Kidney epithelial cell (primary cell): ENCODE measurements at regions not wholly inside any gene's neighbourhood (a gene's known extent, or its start where the extent isn't known, plus 50 kb on each side); places are given as distances from the start of the nearest gene placed in this dataset.

Source experiments
- DNase-seq: peaks from one replicate; pipeline ENCODE4 v3.0.0-alpha.2; 2010; ENCODE audit warnings: low read depth
- H3K27me3 ChIP-seq: 2 replicates; pipeline ENCODE4 v1.6.0; 2011; ENCODE audit warnings: low read length; ENCODE audit not compliant: control insufficient read depth, insufficient read depth
- H3K36me3 ChIP-seq: 2 replicates; pipeline ENCODE4 v1.5.1; 2011; ENCODE audit warnings: low read length; ENCODE audit not compliant: control insufficient read depth, insufficient read depth
- H3K4me3 ChIP-seq: 2 replicates; pipeline ENCODE4 v1.5.1; 2011; ENCODE audit warnings: low read depth, mild to moderate bottlenecking, control low read depth, low read length
- TF ChIP-seq, protein P1 (sequence below): IDR thresholded peaks from 2 replicates; pipeline ENCODE4 v1.5.1; 2011; ENCODE audit warnings: mild to moderate bottlenecking, moderate library complexity, low read length, control low read depth, inconsistent platforms; ENCODE audit not compliant: insufficient read depth, poor library complexity, severe bottlenecking

DNA sequence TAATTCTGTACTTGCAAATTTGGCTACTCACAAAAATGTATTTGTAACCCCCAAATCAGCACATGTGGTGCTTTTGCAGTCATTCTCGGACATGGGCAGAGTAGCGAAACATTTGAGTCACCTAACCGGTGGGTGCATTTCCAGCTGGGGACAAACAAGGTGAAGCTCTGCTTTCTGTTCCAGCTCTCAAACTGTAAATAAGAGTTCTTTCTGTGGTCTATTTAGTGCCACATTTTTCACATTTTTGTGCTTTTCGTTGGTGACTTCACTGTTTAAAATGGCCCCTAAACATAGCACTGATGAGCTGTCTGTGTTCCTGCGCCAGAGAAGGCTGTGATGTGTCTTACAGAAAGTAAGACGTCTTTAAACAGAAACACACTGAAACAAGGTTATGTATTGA, 244.5 kb downstream of the CDC5L start:
- no peaks in the 10 kb centered on the region for H3K27me3 ChIP-seq
- TF ChIP-seq, protein P1, sequence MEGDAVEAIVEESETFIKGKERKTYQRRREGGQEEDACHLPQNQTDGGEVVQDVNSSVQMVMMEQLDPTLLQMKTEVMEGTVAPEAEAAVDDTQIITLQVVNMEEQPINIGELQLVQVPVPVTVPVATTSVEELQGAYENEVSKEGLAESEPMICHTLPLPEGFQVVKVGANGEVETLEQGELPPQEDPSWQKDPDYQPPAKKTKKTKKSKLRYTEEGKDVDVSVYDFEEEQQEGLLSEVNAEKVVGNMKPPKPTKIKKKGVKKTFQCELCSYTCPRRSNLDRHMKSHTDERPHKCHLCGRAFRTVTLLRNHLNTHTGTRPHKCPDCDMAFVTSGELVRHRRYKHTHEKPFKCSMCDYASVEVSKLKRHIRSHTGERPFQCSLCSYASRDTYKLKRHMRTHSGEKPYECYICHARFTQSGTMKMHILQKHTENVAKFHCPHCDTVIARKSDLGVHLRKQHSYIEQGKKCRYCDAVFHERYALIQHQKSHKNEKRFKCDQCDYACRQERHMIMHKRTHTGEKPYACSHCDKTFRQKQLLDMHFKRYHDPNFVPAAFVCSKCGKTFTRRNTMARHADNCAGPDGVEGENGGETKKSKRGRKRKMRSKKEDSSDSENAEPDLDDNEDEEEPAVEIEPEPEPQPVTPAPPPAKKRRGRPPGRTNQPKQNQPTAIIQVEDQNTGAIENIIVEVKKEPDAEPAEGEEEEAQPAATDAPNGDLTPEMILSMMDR: no peak
- H3K4me3 ChIP-seq: no peak overlapping the region
- DNase-seq: no peak
- no peaks in the 10 kb centered on the region for H3K36me3 ChIP-seq

DNA sequence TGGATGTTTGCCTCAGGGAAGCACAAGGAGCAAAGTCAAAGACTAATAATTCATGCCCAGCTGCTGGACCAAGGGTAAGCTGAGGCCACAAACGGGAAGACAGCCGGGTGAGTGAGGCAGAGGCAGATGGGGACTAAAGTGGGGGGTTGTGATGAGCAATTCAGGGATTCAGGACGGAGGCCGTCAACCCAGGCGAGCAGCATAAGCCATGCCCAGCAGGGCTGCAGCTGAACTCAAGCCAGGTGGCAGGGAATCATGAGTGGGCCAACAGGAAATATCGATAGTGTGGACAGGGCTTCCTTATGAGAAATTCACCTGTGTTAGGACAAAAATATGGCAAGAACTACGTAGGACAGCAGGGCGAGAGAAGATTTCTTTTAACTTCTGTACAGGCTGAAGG, 246.8 kb downstream of the CDC5L start:
- Histone ChIP-seq H3K27me3 (no peaks in the 10 kb centered on the region), H3K4me3 (no peak overlapping the region), H3K36me3 (no peaks in the 10 kb centered on the region)
- TF ChIP-seq, protein P1: no peak
- DNase-seq: no peak

DNA sequence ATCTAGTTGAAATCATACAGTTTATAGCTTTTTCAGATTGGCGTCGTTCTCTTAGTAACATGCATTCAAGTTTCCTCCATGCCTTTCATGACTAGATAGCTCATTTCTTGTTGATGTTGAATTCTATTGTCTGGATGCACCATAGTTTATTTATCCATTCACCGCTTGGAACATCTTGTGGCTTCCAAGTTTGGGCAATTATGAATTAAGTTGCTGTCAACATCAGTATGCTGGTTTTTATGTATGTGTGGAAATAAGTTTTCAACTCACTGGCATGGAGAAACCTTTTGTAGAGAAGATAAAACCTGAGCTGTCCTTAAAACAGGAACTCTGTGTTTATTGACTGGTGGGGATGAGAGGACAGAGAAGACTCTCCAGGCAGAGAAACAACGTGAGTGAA, 248.0 kb downstream of the CDC5L start:
- Histone ChIP-seq H3K36me3 (no peaks in the 10 kb centered on the region), H3K27me3 (no peaks in the 10 kb centered on the region), H3K4me3 (no peak overlapping the region)
- no peak for DNase-seq
- TF ChIP-seq, protein P1: no peak

DNA sequence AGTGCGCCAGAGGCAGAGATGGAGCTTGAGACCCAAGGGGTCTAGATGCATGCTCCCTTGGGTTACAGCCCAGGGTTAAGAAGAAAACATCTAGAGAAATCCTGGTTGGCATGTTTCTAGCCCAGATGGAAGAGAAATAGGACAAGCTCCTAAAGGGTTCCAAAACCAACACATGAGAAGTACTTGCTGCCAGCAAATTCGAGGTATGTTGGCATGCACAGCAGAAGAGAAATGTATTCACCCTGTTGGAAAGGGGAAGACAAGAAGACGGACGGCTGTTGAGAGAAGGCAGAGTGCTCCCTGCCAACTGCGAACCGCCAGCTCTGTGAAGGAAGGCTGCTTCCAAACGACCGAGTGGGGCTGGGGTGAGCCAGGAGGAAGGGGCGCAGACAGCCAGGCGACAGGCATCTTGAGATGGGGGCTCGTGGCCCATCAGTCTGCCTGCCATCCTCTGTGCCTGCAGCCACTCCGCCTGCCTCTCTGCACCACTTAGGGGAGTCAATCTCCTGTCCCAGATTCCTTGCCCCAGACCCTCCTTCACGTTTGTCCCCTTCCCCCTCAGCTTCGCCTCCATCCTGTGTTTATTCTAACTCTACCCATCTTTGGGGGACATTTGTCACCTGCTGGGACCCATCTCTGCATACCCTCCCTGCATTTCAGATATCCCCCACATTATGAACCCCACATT, 249.2 kb downstream of the CDC5L start:
- H3K27me3 ChIP-seq: no peaks in the 10 kb centered on the region
- no peak for DNase-seq
- TF ChIP-seq, protein P1: no peak

DNA sequence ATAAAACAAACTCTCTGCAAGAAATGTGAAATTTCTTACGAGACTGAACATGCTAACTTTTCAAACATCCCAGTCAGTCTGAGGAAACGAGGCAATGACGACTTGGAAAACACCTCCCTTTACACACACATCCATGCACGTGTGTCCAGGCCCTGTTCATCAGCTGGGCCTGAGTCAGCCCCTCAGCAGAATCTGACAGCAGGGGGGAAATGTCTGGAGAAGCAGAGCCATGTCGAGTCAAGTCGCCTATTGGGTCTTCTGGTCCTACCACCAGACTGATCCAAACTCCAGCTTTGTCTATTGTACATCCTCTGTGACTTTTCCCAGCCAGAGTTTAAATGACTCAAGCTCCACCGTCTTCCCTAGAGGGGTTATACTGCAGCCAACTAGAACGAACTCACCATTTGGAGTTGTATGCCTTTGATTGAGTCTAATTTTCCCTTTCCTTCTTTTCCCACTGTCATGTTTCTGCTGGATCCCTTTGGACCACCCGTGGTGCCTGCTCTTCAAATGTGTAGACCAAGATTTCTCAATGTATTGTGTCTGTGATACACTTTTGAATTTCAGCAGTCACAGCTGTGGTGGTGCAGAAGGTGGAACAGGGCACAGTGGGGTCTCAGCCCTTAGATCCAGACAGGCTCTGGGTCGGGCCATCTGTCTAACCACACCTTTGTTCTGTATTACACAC, 254.0 kb downstream of the CDC5L start:
- Histone ChIP-seq H3K36me3 (no peaks in the 10 kb centered on the region), H3K27me3 (no peaks in the 10 kb centered on the region), H3K4me3 (no peak overlapping the region)
- no peak for DNase-seq
- TF ChIP-seq, protein P1: no peak

More for the DNA sequence above, 249.2 kb downstream of the CDC5L start:
- no peak overlapping the region for H3K4me3 ChIP-seq
- no peaks in the 10 kb centered on the region for H3K36me3 ChIP-seq

DNA sequence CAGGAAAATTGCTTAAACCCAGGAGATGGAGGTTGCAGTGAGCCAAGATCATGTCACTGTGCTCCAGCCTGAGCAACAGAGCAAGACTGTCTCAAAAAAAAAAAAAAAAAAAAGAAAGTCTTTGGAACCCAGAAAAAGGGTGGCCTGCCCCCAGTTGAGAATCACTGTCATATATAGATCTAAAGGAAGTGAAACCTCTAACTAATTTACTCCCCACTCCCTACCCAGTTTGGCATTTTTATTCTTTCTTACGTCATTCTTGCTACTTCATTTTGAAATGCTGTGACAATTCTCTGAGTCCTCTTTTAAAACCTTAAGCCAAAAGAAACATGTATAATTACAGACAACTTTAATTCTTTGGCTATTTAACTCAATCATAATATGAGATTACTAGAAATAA, 254.8 kb downstream of the CDC5L start:
- no peaks in the 10 kb centered on the region for H3K36me3 ChIP-seq
- DNase-seq: no peak
- TF ChIP-seq, protein P1: no peak
- H3K27me3 ChIP-seq: no peaks in the 10 kb centered on the region
- H3K4me3 ChIP-seq: no peak overlapping the region
